ENCODE measurements at regions not wholly inside any gene's neighbourhood (a gene's known extent, or its start where the extent isn't known, plus 50 kb on each side); places are given as distances from the start of the nearest gene placed in this dataset.

- no peak overlapping the region for H2BK120ac ChIP-seq (ENCODE audit: insufficient read depth, low read length, poor library complexity)
- H2AFZ ChIP-seq (ENCODE audit: insufficient read depth, low read length, poor library complexity) = no peak overlapping the region
- H3K79me1 ChIP-seq (ENCODE audit: low read length) = peaks cover 2% of the 10 kb centered on the region
- no peak for DNase-seq
- H3K4me1 ChIP-seq (ENCODE audit: control insufficient read depth in 1 of 2, insufficient read depth in 2 of 2, low read length in 2 of 2) = no peaks in the 10 kb centered on the region
- no peak overlapping the region for H4K8ac ChIP-seq (ENCODE audit: low read depth, low read length)
- no peaks in the 10 kb centered on the region for H3K27me3 ChIP-seq (ENCODE audit: insufficient read depth, low read length)
- no peak overlapping the region for H3K14ac ChIP-seq (ENCODE audit: low read length)
- H2BK5ac ChIP-seq (ENCODE audit: low read depth, low read length, poor library complexity) = no peak overlapping the region
- no peak overlapping the region for H4K12ac ChIP-seq (ENCODE audit: low read depth, low read length)
- H3K4ac ChIP-seq (ENCODE audit: low read depth, low read length) = no peak overlapping the region
- H3K9ac ChIP-seq (ENCODE audit: low read length) = no peak overlapping the region
- no peak overlapping the region for H3K4me2 ChIP-seq (ENCODE audit: low read length)
- H3K18ac ChIP-seq (ENCODE audit: low read length) = no peak overlapping the region
- H3K9me3 ChIP-seq (ENCODE audit: insufficient read depth, low read depth, low read length) = no peaks in the 10 kb centered on the region
- H3K36me3 ChIP-seq (ENCODE audit: control insufficient read depth in 1 of 2, insufficient read depth in 2 of 2, low read length in 2 of 2) = peaks cover 0 to 5% of the 10 kb centered on the region in 2 experiments
- H2AK5ac ChIP-seq (ENCODE audit: low read length) = no peak overlapping the region
- H3K79me2 ChIP-seq (ENCODE audit: control insufficient read depth, insufficient read depth, low read length, poor library complexity) = no peaks in the 10 kb centered on the region
- no peak overlapping the region for H2BK12ac ChIP-seq (ENCODE audit: low read length)
- H3K4me3 ChIP-seq (ENCODE audit: low read depth, low read length) = no peak overlapping the region
- H4K91ac ChIP-seq (ENCODE audit: low read depth, low read length) = no peak overlapping the region
- no peak overlapping the region for H3K23ac ChIP-seq (ENCODE audit: low read length)
- no CpG with 5 or more reads among the region's 7 CpGs for WGBS (ENCODE audit: extremely low coverage, insufficient coverage, insufficient read length)
- no peak overlapping the region for H3K27ac ChIP-seq (ENCODE audit: low read depth, low read length)
Observed at GRCh38 chr5:168217497-168217896, 73.9 kb upstream of the WWC1 start.

GRCh38 chr5:168218746-168219145 is 72.7 kb upstream of the WWC1 start:
- Histone ChIP-seq H2BK120ac (ENCODE audit: insufficient read depth, low read length, poor library complexity) (no peak overlapping the region), H3K4me2 (ENCODE audit: low read length) (no peak overlapping the region), H2BK5ac (ENCODE audit: low read depth, low read length, poor library complexity) (no peak overlapping the region), H4K12ac (ENCODE audit: low read depth, low read length) (no peak overlapping the region), H3K4me1 (ENCODE audit: control insufficient read depth in 1 of 2, insufficient read depth in 2 of 2, low read length in 2 of 2) (no peaks in the 10 kb centered on the region), H2AK5ac (ENCODE audit: low read length) (no peak overlapping the region), H3K27me3 (ENCODE audit: insufficient read depth, low read length) (no peaks in the 10 kb centered on the region), H3K14ac (ENCODE audit: low read length) (no peak overlapping the region), H3K18ac (ENCODE audit: low read length) (no peak overlapping the region), H3K4me3 (ENCODE audit: low read depth, low read length) (no peak overlapping the region), H2AFZ (ENCODE audit: insufficient read depth, low read length, poor library complexity) (no peak overlapping the region), H3K79me1 (ENCODE audit: low read length) (peaks cover 2% of the 10 kb centered on the region), H3K27ac (ENCODE audit: low read depth, low read length) (no peak overlapping the region), H4K91ac (ENCODE audit: low read depth, low read length) (no peak overlapping the region), H3K79me2 (ENCODE audit: control insufficient read depth, insufficient read depth, low read length, poor library complexity) (no peaks in the 10 kb centered on the region), H2BK12ac (ENCODE audit: low read length) (no peak overlapping the region), H3K4ac (ENCODE audit: low read depth, low read length) (no peak overlapping the region), H3K23ac (ENCODE audit: low read length) (no peak overlapping the region), H4K8ac (ENCODE audit: low read depth, low read length) (no peak overlapping the region), H3K36me3 (ENCODE audit: control insufficient read depth in 1 of 2, insufficient read depth in 2 of 2, low read length in 2 of 2) (peaks cover 0 to 5% of the 10 kb centered on the region in 2 experiments), H3K9ac (ENCODE audit: low read length) (no peak overlapping the region), H3K9me3 (ENCODE audit: insufficient read depth, low read depth, low read length) (no peaks in the 10 kb centered on the region)
- no peak for DNase-seq
- WGBS (ENCODE audit: extremely low coverage, insufficient coverage, insufficient read length) = no CpG with 5 or more reads among the region's 9 CpGs

GRCh38 chr5:168219515-168220410 is 71.7 kb upstream of the WWC1 start:
- H3K79me1 ChIP-seq (ENCODE audit: low read length) = peaks cover 2% of the 10 kb centered on the region
- WGBS (ENCODE audit: extremely low coverage, insufficient coverage, insufficient read length) = no CpG with 5 or more reads among the region's 8 CpGs
- no peak overlapping the region for H3K14ac ChIP-seq (ENCODE audit: low read length)
- H2AK5ac ChIP-seq (ENCODE audit: low read length) = no peak overlapping the region
- H3K4me3 ChIP-seq (ENCODE audit: low read depth, low read length) = no peak overlapping the region
- H3K4me2 ChIP-seq (ENCODE audit: low read length) = no peak overlapping the region
- H4K8ac ChIP-seq (ENCODE audit: low read depth, low read length) = peak overlapping the region; percentile 92
- peaks cover 0 to 6% of the 10 kb centered on the region in 2 experiments for H3K4me1 ChIP-seq (ENCODE audit: control insufficient read depth in 1 of 2, insufficient read depth in 2 of 2, low read length in 2 of 2)
- no peak overlapping the region for H3K23ac ChIP-seq (ENCODE audit: low read length)
- no peak overlapping the region for H3K4ac ChIP-seq (ENCODE audit: low read depth, low read length)
- H4K12ac ChIP-seq (ENCODE audit: low read depth, low read length) = peak overlapping the region; percentile 65
- H3K27ac ChIP-seq (ENCODE audit: low read depth, low read length) = no peak overlapping the region
- H2AFZ ChIP-seq (ENCODE audit: insufficient read depth, low read length, poor library complexity) = peak overlapping the region; percentile 59
- peaks cover 0 to 5% of the 10 kb centered on the region in 2 experiments for H3K36me3 ChIP-seq (ENCODE audit: control insufficient read depth in 1 of 2, insufficient read depth in 2 of 2, low read length in 2 of 2)
- H3K79me2 ChIP-seq (ENCODE audit: control insufficient read depth, insufficient read depth, low read length, poor library complexity) = no peaks in the 10 kb centered on the region
- H3K27me3 ChIP-seq (ENCODE audit: insufficient read depth, low read length) = no peaks in the 10 kb centered on the region
- H2BK120ac ChIP-seq (ENCODE audit: insufficient read depth, low read length, poor library complexity) = no peak overlapping the region
- H3K9ac ChIP-seq (ENCODE audit: low read length) = no peak overlapping the region
- H2BK12ac ChIP-seq (ENCODE audit: low read length) = no peak overlapping the region
- H3K18ac ChIP-seq (ENCODE audit: low read length) = no peak overlapping the region
- DNase-seq = peak; percentile 66 to 86
- H4K91ac ChIP-seq (ENCODE audit: low read depth, low read length) = peak overlapping the region; percentile 66
- no peaks in the 10 kb centered on the region for H3K9me3 ChIP-seq (ENCODE audit: insufficient read depth, low read depth, low read length)
- no peak overlapping the region for H2BK5ac ChIP-seq (ENCODE audit: low read depth, low read length, poor library complexity)

GRCh38 chr5:168224085-168224484 is 67.4 kb upstream of the WWC1 start:
- H3K4me3 ChIP-seq (ENCODE audit: low read depth, low read length) = no peak overlapping the region
- no peak overlapping the region for H3K27ac ChIP-seq (ENCODE audit: low read depth, low read length)
- H2BK120ac ChIP-seq (ENCODE audit: insufficient read depth, low read length, poor library complexity) = no peak overlapping the region
- no peak overlapping the region for H3K18ac ChIP-seq (ENCODE audit: low read length)
- no peak overlapping the region for H4K8ac ChIP-seq (ENCODE audit: low read depth, low read length)
- H3K79me1 ChIP-seq (ENCODE audit: low read length) = peaks cover 2% of the 10 kb centered on the region
- no peaks in the 10 kb centered on the region for H3K9me3 ChIP-seq (ENCODE audit: insufficient read depth, low read depth, low read length)
- H3K79me2 ChIP-seq (ENCODE audit: control insufficient read depth, insufficient read depth, low read length, poor library complexity) = no peaks in the 10 kb centered on the region
- H3K23ac ChIP-seq (ENCODE audit: low read length) = no peak overlapping the region
- peaks cover 0 to 8% of the 10 kb centered on the region in 2 experiments for H3K4me1 ChIP-seq (ENCODE audit: control insufficient read depth in 1 of 2, insufficient read depth in 2 of 2, low read length in 2 of 2)
- H3K14ac ChIP-seq (ENCODE audit: low read length) = no peak overlapping the region
- H3K27me3 ChIP-seq (ENCODE audit: insufficient read depth, low read length) = no peaks in the 10 kb centered on the region
- H3K36me3 ChIP-seq (ENCODE audit: control insufficient read depth in 1 of 2, insufficient read depth in 2 of 2, low read length in 2 of 2) = no peaks in the 10 kb centered on the region
- no CpG with 5 or more reads among the region's 5 CpGs for WGBS (ENCODE audit: extremely low coverage, insufficient coverage, insufficient read length)
- DNase-seq = no peak
- H4K91ac ChIP-seq (ENCODE audit: low read depth, low read length) = no peak overlapping the region
- peak overlapping the region; percentile 25 for H2AFZ ChIP-seq (ENCODE audit: insufficient read depth, low read length, poor library complexity)
- no peak overlapping the region for H3K9ac ChIP-seq (ENCODE audit: low read length)
- H2BK5ac ChIP-seq (ENCODE audit: low read depth, low read length, poor library complexity) = no peak overlapping the region
- no peak overlapping the region for H3K4me2 ChIP-seq (ENCODE audit: low read length)
- no peak overlapping the region for H2BK12ac ChIP-seq (ENCODE audit: low read length)
- no peak overlapping the region for H2AK5ac ChIP-seq (ENCODE audit: low read length)
- no peak overlapping the region for H3K4ac ChIP-seq (ENCODE audit: low read depth, low read length)
- H4K12ac ChIP-seq (ENCODE audit: low read depth, low read length) = no peak overlapping the region

Measured in trophoblast cell (in vitro differentiated cells and primary cell).